NCI-H510A treated with DMSO at 0.1 percent for 48 hours (cell line): ENCODE measurements at regions not wholly inside any gene's neighbourhood (a gene's known extent, or its start where the extent isn't known, plus 50 kb on each side); places are given as distances from the start of the nearest gene placed in this dataset.
A peak's percentile ranks its signal among the peaks of the same experiment; 100 is the strongest.

ENCODE experiments used
- DNase-seq: peaks from one replicate; lab custom pipeline; 2025; lab: John Stamatoyannopoulos, UW

DNA sequence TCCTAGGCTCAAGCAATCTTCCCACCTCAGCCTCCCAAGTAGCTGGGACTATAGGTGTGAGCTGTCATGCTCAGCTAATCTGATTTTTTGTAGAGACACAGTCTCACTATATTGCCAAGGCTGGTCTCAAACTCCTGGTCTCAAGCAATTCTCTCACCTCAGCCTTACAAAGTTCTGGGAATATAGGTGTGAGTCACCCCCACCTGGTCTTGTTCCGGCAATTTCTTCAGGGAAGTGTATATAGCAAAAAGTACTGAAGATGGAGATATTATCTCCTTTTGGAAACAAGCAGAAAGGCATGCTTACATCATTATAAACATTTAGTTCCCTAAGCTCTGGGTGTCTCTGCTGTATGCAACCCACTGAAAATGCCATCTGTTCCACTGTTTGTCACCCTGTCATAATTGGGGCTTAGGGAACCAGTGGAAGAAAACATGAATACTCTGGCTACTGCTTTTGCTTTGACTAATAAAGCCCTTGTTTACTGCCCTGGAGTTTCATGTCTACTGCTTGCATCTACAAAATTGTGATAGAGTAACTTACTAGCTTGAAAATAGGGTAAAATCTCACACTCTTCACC lies 940.2 kb downstream of the GALC start:
- DNase-seq = no peak

DNA sequence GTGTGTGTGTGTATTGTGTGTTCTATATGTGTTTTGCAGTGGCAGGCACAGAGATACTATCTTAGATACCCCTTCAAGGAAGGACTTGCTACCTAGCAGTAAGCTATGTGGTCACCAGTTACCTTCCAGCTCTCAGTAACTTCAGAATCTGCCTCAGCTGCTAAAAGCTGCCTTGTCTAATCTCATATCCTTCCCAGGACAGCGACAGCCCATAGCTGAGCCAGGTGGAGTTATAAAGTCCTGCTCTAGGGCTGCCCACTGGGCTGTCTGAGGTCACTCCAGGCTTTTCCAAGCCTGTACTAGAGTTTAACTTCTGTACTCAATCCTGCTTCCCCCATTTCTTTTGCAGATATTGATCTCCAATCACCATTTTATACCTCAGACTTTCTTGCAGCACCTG lies 942.6 kb downstream of the GALC start:
- DNase-seq = no peak

DNA sequence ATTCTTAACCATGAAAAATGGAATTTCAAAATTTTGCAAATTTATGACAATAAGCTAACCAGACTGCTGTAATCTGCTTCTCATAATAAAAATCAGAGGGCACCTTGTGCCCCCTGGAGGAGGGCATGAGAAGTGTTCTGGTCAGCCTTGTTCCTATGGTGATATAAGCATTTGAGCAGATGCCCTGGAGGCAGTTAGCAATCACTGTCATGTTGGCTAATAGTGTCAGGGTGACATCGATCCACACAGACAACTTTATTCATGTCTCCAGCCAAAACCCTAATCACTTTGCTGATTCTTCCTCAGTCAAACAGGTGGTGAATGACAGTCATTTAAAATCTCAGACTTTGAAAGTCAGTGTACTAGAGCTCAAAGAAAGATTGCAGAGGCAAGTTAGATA lies 943.0 kb downstream of the GALC start:
- DNase-seq = peak; percentile 26

DNA sequence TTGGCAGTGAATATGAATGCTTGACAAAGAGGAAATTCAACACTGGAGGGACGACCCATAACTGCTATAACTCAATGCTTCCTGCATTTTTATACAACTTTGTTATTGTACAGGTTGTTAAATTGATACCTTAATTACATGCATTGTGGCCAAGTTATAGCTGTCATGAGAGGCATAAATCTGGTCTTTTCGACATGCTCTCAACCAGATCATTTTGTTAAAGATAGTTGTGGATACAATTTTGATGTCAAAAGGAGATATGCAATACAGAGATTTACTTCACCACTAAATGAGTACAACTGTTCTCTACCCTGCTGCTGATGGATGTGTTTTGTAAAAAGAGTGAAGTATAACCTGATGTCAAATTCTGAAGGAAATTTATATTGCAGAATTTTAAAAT lies 946.0 kb downstream of the GALC start:
- no peak for DNase-seq

- DNase-seq = no peak
Observed at GRCh38 chr14:87045956-87046355, 947.0 kb downstream of the GALC start.

- no peak for DNase-seq
Observed at GRCh38 chr14:87045246-87045645, 947.7 kb downstream of the GALC start.

DNA sequence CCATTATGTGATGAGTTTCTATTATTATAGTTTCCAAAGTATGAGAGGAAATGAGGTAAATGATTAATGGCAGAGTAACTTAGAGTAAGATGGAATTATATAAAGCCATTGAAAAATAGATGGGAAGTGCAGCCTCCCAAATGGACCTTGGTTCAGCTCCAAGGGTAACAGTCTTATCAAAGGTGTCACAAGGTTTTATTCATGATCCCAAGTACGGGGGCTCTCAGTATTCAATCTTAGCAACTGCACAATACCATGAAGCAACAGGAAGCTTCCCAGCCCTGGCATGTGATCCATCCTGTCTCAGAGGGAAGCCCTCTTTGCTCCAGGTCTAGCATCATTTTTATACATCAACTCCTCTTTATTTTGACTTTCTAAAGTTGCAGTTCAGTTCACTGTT lies 948.2 kb downstream of the GALC start:
- no peak for DNase-seq

DNA sequence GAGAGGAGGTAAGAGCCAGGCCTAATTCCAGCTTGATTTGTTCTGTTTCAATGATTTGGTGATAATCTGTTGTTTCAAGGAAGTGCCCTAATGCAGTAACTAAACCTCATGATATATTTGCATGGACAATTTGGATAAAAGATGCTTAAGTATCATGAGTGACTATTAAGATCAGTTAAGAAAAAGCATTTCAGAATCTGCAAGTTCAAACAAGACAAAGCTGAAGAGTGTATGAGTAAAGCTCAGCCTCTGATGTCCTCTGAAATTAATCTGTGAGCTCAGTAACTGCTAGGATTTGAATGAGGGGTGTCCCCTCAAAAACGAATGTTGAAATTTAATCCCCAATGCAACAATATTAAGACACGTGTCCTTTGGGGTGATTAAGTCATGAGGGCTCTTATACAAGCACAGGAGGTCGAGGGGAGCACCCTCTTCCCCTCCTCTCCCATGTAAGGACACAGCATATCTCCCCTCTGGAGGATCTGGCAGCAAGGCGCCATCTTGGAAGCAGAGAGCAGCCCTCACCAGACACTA lies 949.2 kb downstream of the GALC start:
- no peak for DNase-seq

GRCh38 chr14:87042354-87042753 lies 950.6 kb downstream of the GALC start:
- DNase-seq = no peak

DNA sequence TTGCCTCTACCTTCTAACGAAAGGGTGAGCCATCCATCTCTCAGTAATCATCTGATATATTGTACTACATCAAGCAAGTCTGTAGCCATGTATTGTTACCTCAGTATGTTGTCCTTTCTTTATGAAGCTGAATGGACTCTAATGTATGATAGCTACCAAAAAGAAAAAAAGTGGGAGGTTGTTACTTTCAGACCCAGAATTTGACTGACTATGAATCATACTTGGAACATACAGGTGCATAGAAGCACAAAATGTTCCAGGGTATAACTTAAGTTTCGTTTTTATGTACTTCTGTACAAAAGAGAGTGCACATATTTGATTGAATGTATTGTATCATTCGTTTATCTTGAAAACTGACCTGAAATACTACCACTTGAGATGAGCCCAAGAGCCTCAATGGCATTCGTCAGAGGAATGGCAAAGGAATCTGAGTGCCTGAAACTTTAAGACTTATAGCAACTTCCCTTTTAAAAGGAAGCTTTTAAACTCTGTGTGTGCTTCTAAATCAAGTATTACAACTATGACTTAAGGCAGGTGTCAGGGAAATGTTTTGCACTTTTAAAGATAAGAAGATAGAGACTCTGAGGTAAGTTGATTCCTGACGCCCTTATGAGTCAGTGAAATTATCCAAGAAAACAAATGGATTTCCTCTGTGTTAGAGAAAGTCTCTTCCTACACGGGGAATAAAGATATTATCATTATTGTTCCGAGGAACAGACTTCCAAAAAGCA lies 951.5 kb downstream of the GALC start:
- no peak for DNase-seq

DNA sequence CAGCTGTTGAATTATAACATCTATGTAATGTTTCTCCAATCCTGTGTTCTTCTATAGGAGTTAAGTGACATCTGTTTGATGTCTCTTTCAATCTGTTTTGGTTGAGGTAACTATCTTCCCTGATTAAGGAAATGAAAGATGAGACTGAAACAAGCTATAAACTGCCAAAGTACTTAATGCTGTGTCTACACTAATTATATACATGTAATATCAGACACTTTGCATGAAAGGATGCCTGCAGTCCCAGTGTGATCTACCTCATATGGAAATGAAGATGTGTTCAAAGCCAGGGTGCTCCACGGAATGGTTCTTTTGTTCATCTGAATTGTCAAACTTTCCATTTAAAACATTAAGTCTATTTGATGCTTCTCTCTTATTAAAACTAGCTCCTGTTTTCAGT lies 958.3 kb downstream of the GALC start:
- no peak for DNase-seq

DNA sequence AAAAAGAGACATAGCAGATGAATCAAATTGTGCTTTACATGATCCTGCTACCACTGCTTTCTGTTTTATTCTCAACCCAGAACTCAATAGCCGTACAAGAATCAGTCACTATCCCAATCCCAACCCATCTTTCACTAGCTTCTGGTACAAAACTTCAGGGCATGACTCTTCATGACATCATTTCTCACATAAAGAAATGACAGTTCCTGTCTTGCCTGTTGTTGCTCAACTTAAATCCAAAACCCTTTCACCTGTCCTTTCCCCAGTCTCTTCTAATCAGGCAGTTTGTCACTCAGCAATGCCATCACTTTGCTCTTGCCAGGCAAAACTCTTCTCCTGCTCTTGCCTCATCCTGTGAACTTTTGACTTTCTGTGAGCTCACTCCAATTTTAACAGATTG lies 962.8 kb downstream of the GALC start:
- DNase-seq = no peak

GRCh38 chr14:87020106-87020505 lies 972.9 kb downstream of the GALC start:
- peak; percentile 45 for DNase-seq

DNA sequence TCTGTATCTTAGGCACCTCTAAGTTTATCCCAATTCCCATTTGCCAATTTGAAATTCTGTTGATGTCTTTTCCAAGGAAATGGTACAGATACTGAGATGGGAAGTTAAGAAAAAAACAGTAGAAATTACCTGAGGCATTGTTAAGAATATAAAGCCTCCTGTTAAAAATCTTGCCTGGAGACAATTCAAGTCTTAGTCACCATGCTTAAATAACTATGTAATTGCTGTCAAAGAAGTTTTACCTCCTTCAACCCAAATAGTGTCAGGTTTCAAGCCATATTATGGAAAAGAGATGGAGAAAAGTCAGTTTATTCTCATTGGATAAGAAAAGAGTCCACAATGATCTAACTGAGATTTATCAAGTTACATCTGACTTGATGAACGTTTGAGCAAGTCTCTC lies 974.7 kb downstream of the GALC start:
- no peak for DNase-seq

DNA sequence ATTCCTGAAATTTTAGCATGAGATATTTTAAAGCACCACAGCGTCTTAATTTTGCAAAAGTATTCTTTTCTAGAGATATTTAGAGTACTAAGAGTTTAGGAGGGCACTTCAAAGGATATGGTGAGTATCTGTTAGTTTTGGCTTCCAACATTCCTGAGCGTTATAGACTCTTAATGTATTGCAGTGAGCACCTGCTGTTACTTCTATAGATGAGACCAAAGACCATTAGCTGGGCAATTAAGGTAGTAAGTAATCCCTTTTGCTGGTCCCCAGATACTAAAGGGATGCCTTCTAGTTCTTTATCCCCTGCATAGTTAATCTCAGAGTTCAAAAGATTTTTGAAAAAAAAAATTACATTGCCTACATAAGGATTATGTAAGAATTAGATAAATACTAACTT lies 975.6 kb downstream of the GALC start:
- DNase-seq = no peak

GRCh38 chr14:87014856-87015255 lies 978.1 kb downstream of the GALC start:
- DNase-seq = no peak

- DNase-seq = no peak
Observed at GRCh38 chr14:87013583-87013982, 979.4 kb downstream of the GALC start.

DNA sequence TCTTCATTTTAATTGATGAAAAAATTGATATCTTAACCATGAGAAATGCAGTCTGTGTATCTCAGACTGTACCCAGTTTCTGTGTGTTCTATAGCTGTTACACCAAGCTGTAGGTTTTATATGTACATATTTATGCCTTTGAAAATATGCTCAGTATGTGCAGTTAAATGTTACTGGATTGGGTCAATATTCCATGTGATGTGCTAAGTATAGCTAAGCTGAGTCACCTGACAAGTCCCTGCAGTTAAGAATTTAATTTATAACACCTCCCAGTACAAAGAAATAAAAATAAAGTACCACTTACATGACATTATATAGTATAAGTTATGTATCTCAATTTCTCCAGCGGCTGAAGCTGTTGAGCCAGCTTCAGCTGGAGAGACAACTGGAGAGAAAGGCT lies 984.0 kb downstream of the GALC start:
- DNase-seq = no peak

DNA sequence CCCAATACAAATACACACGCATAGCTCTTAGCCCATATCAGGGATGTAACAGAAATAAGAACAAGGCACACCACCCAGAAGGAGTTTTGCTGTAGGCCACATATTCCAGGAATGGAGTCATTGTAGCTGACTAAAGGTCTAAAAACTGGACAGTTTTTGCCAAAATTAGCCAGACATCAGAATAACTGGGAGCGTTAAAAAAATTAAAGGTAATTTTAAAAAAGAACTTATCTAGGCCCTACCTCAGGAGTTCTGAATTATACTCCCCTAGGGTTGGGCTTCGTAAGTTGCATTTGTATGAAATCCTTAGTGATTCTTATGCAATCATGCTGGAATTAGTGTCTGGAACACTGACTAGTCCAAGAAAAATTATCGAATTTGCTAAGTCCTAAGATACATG lies 987.7 kb downstream of the GALC start:
- DNase-seq = no peak

GRCh38 chr14:87002776-87003175 lies 990.2 kb downstream of the GALC start:
- no peak for DNase-seq

- DNase-seq = no peak
Observed at GRCh38 chr14:87001333-87001732, 991.6 kb downstream of the GALC start.

DNA sequence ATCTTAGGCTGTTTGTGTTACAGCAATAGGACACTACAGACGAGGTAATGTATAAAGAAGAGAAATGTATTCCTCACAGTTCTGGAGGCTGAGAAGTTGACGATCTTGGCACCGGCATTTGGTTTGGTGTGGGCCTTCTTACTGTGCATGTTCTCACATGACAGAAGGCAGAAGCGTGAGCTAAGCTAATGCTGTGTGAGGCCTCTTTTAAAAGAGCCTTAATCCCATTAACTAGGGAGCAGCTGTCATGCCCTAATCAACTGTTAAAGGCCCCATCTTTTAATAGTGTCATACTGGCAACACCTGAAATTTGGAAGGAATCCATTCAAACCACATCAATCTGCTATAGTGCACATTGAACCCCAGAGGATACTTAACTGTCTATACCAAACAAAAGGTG lies 992.9 kb downstream of the GALC start:
- DNase-seq = no peak

DNA sequence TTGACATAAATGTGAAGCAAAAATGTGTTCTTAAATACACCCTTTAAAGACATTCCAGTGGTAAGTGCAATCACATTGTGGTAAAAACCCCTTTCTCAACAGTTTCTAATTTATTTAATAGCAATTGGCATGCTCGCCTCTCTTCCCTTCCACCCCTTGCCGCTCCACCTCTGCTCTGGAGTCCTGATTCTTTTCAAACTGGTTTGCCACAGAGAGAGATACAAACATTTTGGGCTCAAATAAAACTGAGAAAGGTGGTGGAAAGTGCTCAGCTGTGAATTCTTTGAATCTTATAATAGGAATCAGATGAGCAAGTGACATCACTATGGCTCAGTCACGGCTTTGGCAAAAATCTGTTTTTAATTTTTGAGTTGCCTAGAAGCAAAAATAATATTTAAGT lies 993.9 kb downstream of the GALC start:
- DNase-seq = no peak

- no peak for DNase-seq
Observed at GRCh38 chr14:86997271-86997670, 995.7 kb downstream of the GALC start.
